Tibial artery (tissue), 4 donors: ENCODE measurements at regions not wholly inside any gene's neighbourhood (a gene's known extent, or its start where the extent isn't known, plus 50 kb on each side); places are given as distances from the start of the nearest gene placed in this dataset.

Source experiments
- DNase-seq, 2 donors: peaks; one replicate each; pipeline ENCODE4 v3.0.0-alpha.2; 2019
- H3K27ac ChIP-seq, 2 donors: fragments of 200-600 bp; sonication (generic) in 1 of 2; 1 replicate in 1 of 2; 2 replicates in 1 of 2; pipeline ENCODE4 v1.5.1; 2018 to 2019; ENCODE audit warnings: mild to moderate bottlenecking in 1 of 2
- H3K27me3 ChIP-seq, 2 donors: fragments of 200-600 bp; sonication (generic) in 1 of 2; one replicate each; pipeline versions ENCODE4 v1.5.1 to v1.6.0; 2016 to 2019
- H3K36me3 ChIP-seq, 3 donors: fragments of 200-600 bp; sonication (generic) in 2 of 3; one replicate each; pipeline ENCODE4 v1.5.1; 2016 to 2019; ENCODE audit warnings: mild to moderate bottlenecking in 2 of 3
- H3K4me1 ChIP-seq, 4 donors: fragments of 200-600 bp; sonication (generic) in 2 of 4; 1 replicate in 3 of 4; 2 replicates in 1 of 4; pipeline ENCODE4 v1.5.1; 2016 to 2019
- H3K4me3 ChIP-seq, 2 donors: fragments of 200-600 bp; sonication (generic) in 1 of 2; 1 replicate in 1 of 2; 2 replicates in 1 of 2; pipeline ENCODE4 v1.5.1; 2018 to 2019; ENCODE audit warnings: mild to moderate bottlenecking in 2 of 2
- H3K9me3 ChIP-seq, 3 donors: fragments of 200-600 bp; sonication (generic) in 1 of 3; one replicate each; pipeline ENCODE4 v1.5.1; 2016 to 2019
- intact Hi-C: fragments of 100-400 bp; cut with DNase I; formaldehyde crosslinking; loops from one replicate; pipeline ENCODE4 v1.15.0; 2023; ENCODE audit warnings: low total_unique reads
- TF ChIP-seq, protein P1 (sequence below), 2 experiments: fragments of 200-600 bp in 1 of 2; fragments of 450-650 bp in 1 of 2; IDR thresholded peaks; one replicate each; pipeline ENCODE4 v1.5.1; 2017 to 2019; ENCODE audit warnings: antibody characterized with exemption in 2 of 2, mild to moderate bottlenecking in 1 of 2, moderate library complexity in 1 of 2

DNA sequence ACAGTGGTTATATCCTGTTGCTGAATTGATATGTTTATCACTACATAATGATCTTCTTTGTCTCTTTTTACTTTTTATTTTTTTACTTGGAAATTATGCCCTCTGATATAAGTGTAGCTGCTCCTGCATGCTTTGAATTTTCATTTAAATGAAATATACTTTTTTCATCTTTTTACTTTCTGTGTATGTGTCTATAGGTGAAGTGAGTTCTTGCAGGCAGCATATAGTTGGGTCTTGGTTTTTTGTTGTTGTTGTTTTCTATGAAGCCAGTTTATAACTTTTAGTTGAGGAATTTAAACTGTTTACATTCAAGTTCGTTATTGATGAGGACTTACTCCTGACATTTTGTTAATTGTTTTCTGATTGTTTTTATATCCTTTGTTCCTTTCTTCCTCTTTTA, 103.1 kb upstream of the DOK5 start:
- Histone ChIP-seq H3K4me3 (no peak overlapping the region), H3K4me1 (no peaks in the 10 kb centered on the region), H3K27ac (no peak overlapping the region), H3K36me3 (no peaks in the 10 kb centered on the region), H3K27me3 (no peaks in the 10 kb centered on the region), H3K9me3 (no peaks in the 10 kb centered on the region)
- TF ChIP-seq, protein P1, sequence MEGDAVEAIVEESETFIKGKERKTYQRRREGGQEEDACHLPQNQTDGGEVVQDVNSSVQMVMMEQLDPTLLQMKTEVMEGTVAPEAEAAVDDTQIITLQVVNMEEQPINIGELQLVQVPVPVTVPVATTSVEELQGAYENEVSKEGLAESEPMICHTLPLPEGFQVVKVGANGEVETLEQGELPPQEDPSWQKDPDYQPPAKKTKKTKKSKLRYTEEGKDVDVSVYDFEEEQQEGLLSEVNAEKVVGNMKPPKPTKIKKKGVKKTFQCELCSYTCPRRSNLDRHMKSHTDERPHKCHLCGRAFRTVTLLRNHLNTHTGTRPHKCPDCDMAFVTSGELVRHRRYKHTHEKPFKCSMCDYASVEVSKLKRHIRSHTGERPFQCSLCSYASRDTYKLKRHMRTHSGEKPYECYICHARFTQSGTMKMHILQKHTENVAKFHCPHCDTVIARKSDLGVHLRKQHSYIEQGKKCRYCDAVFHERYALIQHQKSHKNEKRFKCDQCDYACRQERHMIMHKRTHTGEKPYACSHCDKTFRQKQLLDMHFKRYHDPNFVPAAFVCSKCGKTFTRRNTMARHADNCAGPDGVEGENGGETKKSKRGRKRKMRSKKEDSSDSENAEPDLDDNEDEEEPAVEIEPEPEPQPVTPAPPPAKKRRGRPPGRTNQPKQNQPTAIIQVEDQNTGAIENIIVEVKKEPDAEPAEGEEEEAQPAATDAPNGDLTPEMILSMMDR (IDR thresholded peaks at IDR 0.05) = no peak
- intact Hi-C loops = no loop called here
- DNase-seq = no peak

DNA sequence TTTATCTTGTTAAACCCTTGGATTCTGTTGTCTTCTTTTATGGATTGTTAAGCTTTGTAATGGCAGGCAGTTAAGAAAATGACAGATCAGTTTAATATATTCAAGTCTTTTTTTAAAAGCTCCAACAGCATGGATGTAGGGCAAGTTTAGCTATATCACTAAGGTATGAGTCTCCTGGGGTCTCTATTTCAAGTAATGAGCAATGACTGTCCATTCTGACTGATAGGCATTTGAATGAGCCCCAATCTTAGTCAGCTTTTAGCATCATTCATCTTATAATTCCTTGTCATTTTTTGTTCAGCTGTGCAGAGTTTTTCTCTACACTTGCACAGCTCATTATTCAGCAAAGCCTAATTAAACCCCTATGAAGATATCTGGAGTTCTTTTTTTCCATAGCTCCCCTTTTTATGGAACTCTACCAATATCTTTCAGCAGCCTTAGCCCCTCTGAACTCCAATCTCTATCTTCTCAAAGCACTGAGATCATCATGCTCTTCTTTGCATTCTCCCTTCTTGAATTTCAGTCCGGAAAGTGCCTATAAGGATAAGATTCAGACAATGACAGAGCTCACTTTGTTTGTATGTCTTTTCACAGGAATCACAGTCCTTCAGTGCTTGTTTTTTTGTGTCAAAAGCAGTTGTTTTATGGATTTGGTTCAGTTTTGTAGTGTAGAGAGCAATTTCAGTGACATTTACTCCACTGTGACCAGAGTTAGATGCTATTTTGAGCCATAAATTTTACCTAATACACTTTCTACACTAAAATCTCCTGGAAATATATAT, 97.2 kb upstream of the DOK5 start:
- Histone ChIP-seq H3K36me3 (no peaks in the 10 kb centered on the region), H3K27ac (no peak overlapping the region), H3K27me3 (no peaks in the 10 kb centered on the region), H3K4me3 (no peak overlapping the region), H3K9me3 (no peaks in the 10 kb centered on the region), H3K4me1 (no peaks in the 10 kb centered on the region)
- TF ChIP-seq, protein P1 (IDR thresholded peaks at IDR 0.05) = no peak
- intact Hi-C loops = no loop called here
- DNase-seq = no peak

DNA sequence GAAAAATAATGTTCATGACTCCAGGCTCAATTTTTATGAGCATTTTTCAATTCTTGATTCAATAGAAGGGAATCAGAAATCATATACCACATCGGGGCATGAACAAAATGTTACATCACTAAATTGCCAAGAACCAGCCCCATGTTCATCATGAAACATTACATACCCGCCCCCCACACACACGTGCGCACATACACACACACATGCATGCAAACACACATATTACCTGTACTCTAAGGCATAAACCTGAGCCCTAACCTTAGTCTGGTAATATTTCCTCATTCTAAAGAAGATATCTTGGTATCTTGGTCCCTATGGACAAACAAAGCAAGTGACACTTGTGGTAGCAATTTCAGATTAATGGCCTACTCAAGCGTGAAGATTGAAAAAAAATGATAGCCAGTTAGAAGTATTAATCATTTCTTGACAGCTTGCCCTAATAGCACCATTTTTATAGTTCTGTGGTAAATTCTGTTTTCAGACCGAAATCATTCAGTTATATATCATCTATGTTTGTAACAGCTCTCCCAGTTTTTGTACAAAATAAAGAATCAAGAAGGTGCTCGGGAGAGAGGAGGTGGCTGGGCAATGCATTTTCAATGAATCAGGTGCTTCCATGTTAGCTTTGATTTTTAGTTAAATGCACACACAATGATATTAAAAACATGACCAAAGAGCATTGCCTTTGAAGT, 95.4 kb upstream of the DOK5 start:
- no peaks in the 10 kb centered on the region for H3K9me3 ChIP-seq
- no peaks in the 10 kb centered on the region for H3K27me3 ChIP-seq
- H3K4me1 ChIP-seq = no peaks in the 10 kb centered on the region
- H3K27ac ChIP-seq = no peak overlapping the region
- no peaks in the 10 kb centered on the region for H3K36me3 ChIP-seq
- no peak for DNase-seq
- H3K4me3 ChIP-seq = no peak overlapping the region
- TF ChIP-seq, protein P1 (IDR thresholded peaks at IDR 0.05) = no peak
- intact Hi-C loops = no loop called here

DNA sequence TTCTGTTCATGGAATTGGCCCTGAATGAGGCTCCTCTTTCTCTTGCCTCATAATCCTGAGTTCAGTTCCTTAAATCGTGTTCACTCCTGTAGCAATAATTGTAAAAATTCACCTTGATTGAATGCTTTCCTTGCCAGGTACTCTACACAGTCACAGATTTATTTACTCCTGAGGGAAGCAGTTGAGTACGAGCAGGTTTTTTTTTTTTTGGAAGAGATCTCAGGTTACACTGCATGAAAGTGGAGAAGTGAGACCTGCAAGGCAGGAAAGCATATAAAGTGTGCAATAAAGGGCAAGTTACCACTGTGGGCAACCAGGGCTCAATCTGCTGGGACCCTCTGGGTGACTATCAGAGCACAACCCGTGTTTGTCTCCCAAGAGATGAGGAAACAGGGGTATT, 93.0 kb upstream of the DOK5 start:
- Histone ChIP-seq H3K27ac (no peak overlapping the region), H3K36me3 (no peaks in the 10 kb centered on the region), H3K4me3 (no peak overlapping the region), H3K27me3 (peaks cover 0 to 3% of the 10 kb centered on the region in 2 donors), H3K4me1 (no peaks in the 10 kb centered on the region), H3K9me3 (no peaks in the 10 kb centered on the region)
- TF ChIP-seq, protein P1 (IDR thresholded peaks at IDR 0.05) = no peak
- intact Hi-C loops = no loop called here
- no peak for DNase-seq

DNA sequence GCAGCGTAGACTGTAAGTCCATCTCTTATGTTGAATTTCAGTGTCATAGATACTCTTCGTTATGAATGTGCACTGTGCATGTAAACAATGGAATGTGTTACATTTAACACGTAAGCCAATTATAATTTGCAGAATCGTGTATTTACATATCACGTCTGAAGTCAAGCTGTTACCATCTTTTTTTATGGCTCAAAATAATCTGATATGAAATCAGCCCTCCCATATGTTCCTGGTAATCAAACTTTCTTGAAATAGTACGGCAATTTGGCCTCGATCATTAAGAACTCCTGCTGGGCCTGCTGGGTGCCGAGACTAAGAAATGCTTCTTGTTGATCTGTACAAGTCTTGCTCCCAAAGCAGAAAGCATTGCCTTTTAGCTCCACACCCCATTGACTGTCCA, 89.6 kb upstream of the DOK5 start:
- TF ChIP-seq, protein P1 (IDR thresholded peaks at IDR 0.05) = no peak
- Histone ChIP-seq H3K9me3 (no peaks in the 10 kb centered on the region), H3K27me3 (peaks cover 0 to 3% of the 10 kb centered on the region in 2 donors), H3K36me3 (no peaks in the 10 kb centered on the region), H3K27ac (no peak overlapping the region), H3K4me1 (no peaks in the 10 kb centered on the region), H3K4me3 (no peak overlapping the region)
- DNase-seq = no peak
- intact Hi-C loops = no loop called here
